ENCODE measurements at regions not wholly inside any gene's neighbourhood (a gene's known extent, or its start where the extent isn't known, plus 50 kb on each side); places are given as distances from the start of the nearest gene placed in this dataset.

GRCh38 chr6:8627085-8627861 is 191.9 kb upstream of the SLC35B3 start:
- no peak for TF ChIP-seq YY1 (IDR thresholded peaks at IDR 0.05; ENCODE audit: low read depth)
- no peak for TF ChIP-seq EP300 (IDR thresholded peaks at IDR 0.05; ENCODE audit: borderline replicate concordance)
- TF ChIP-seq MAX (IDR thresholded peaks at IDR 0.05) = no peak
- no peak for TF ChIP-seq TCF12 (IDR thresholded peaks at IDR 0.05; ENCODE audit: low read depth)
- TF ChIP-seq TEAD4 (IDR thresholded peaks at IDR 0.05) = no peak
- TF ChIP-seq CREB1 (IDR thresholded peaks at IDR 0.05; ENCODE audit: low read depth) = no peak
- TF ChIP-seq REST (IDR thresholded peaks at IDR 0.05; ENCODE audit: low read depth) = no peak
- TF ChIP-seq TAF1 (IDR thresholded peaks at IDR 0.05; ENCODE audit: low read depth) = no peak
- TF ChIP-seq USF1 (IDR thresholded peaks at IDR 0.05) = no peak
- no peak for TF ChIP-seq CEBPB (IDR thresholded peaks at IDR 0.05)
- no peak for TF ChIP-seq NFIC (IDR thresholded peaks at IDR 0.05)
- no peak for TF ChIP-seq ZBTB7A (IDR thresholded peaks at IDR 0.05; ENCODE audit: low read depth)
- no peak for TF ChIP-seq FOXM1 (IDR thresholded peaks at IDR 0.05; ENCODE audit: borderline replicate concordance, low read depth)

Data from Ishikawa (cell line).